ENCODE measurements at regions not wholly inside any gene's neighbourhood (a gene's known extent, or its start where the extent isn't known, plus 50 kb on each side); places are given as distances from the start of the nearest gene placed in this dataset.

DNA sequence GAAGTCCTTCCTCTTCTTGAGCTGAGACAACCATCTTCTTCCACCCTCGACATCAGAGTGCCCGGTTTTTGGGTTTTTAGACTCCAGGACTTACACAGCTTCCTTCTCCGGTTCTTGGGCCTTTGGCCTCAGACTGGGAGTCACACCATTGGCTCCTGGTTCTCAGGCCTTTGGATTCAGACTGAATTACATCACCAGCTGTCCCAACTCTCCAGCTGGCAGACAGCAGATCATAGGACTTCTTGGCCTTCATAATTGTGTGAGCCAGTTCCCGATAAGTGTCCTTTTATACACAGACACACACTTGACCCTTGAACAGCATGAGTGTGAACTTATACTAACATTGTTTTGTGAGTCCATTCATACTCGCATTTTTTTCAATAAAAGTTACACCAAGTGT is 166.0 kb upstream of the UBL3 start:
- Histone ChIP-seq H3K27me3 (no peaks in the 10 kb centered on the region), H3K27ac (no peak overlapping the region), H3K36me3 (no peaks in the 10 kb centered on the region), H3K9me3 (replicated peaks) (no peaks in the 10 kb centered on the region), H3K4me3 (no peak overlapping the region), H3K4me1 (0 out of 2 replicates have a peak, but pooled peaks cover 3% of the 10 kb centered on the region)
- DNase-seq, result no peak

- no peak overlapping the region for H3K27ac ChIP-seq
- no peak for DNase-seq
- no peaks in the 10 kb centered on the region for H3K4me1 ChIP-seq
- no peak overlapping the region for H3K4me3 ChIP-seq
- H3K27me3 ChIP-seq, result peaks cover 4% of the 10 kb centered on the region
- no peaks in the 10 kb centered on the region for H3K36me3 ChIP-seq
- H3K9me3 ChIP-seq (replicated peaks), result no peaks in the 10 kb centered on the region
Measured at GRCh38 chr13:30009411-30009810, 159.0 kb upstream of the UBL3 start.

DNA sequence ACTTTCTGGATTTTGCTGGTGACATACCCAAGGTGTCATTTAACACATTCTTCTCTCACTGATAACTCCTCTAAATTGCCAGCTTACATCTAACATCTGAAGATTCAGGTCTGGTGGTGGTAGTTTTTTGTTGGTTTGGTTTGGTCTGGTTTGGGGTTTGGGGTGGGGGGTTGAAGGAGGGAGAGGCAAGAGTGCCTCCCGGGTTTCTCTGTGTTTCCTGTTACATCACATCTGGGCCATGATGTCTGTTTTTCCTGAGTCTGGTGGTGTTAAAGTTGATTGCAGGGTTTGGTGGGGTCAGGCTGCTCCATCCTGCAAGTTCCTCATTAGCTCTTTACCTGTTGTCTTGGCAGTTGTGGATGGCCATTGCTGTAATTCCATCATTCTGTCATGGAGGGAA is 155.8 kb upstream of the UBL3 start:
- Histone ChIP-seq H3K9me3 (replicated peaks) (no peaks in the 10 kb centered on the region), H3K27ac (no peak overlapping the region), H3K4me1 (no peaks in the 10 kb centered on the region; the same call in 1 of the 2 replicates), H3K36me3 (no peaks in the 10 kb centered on the region), H3K4me3 (no peak overlapping the region), H3K27me3 (peaks cover 8% of the 10 kb centered on the region)
- DNase-seq, result no peak

- no peaks in the 10 kb centered on the region; the same call in 1 of the 2 replicates for H3K4me1 ChIP-seq
- no peak for DNase-seq
- no peaks in the 10 kb centered on the region for H3K36me3 ChIP-seq
- H3K27ac ChIP-seq, result no peak overlapping the region
- H3K27me3 ChIP-seq, result peaks cover 8% of the 10 kb centered on the region
- no peak overlapping the region for H3K4me3 ChIP-seq
- H3K9me3 ChIP-seq (replicated peaks), result no peaks in the 10 kb centered on the region
Measured at GRCh38 chr13:30004204-30004603, 153.8 kb upstream of the UBL3 start.

DNA sequence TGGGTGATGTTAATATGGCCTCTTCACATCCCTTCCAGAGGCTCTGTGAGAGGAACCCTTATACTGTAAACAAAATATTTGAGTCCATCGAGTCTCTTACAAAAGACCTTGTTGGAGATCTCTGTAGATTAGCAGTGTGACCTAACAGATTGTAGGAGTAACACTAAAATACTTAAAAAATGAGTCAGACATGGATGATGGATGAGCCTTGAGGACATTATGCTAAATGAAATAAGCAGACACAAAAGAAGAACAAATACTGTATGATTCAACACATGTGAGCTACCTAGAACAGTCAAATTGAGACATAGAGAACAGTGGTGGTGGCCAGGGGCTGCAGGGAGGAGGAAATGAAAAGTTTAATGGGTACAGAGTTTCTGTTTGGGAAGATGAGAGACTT is 152.2 kb upstream of the UBL3 start:
- Histone ChIP-seq H3K4me1 (no peaks in the 10 kb centered on the region; the same call in 1 of the 2 replicates), H3K27me3 (peaks cover 8% of the 10 kb centered on the region), H3K36me3 (no peaks in the 10 kb centered on the region), H3K27ac (no peak overlapping the region), H3K4me3 (no peak overlapping the region), H3K9me3 (replicated peaks) (no peaks in the 10 kb centered on the region)
- DNase-seq, result no peak

GRCh38 chr13:30000370-30000765 is 150.0 kb upstream of the UBL3 start:
- Histone ChIP-seq H3K27ac (no peak overlapping the region), H3K27me3 (peaks cover 8% of the 10 kb centered on the region; the same call in 1 of the 2 replicates), H3K36me3 (no peaks in the 10 kb centered on the region), H3K4me1 (no peaks in the 10 kb centered on the region; the same call in 1 of the 2 replicates), H3K9me3 (replicated peaks) (no peaks in the 10 kb centered on the region), H3K4me3 (no peak overlapping the region)
- DNase-seq, result no peak

GRCh38 chr13:29999492-30000369 is 149.3 kb upstream of the UBL3 start:
- Histone ChIP-seq H3K4me3 (no peak overlapping the region), H3K9me3 (replicated peaks) (no peaks in the 10 kb centered on the region), H3K4me1 (no peaks in the 10 kb centered on the region; the same call in 1 of the 2 replicates), H3K36me3 (no peaks in the 10 kb centered on the region), H3K27ac (no peak overlapping the region), H3K27me3 (peaks cover 11% of the 10 kb centered on the region; the same call in 1 of the 2 replicates)
- no peak for DNase-seq

GRCh38 chr13:29996316-29996715 is 145.9 kb upstream of the UBL3 start:
- peaks cover 8% of the 10 kb centered on the region for H3K4me1 ChIP-seq
- H3K4me3 ChIP-seq, result no peak overlapping the region
- no peak for DNase-seq
- no peak overlapping the region for H3K27ac ChIP-seq
- H3K9me3 ChIP-seq (replicated peaks), result no peaks in the 10 kb centered on the region
- no peaks in the 10 kb centered on the region for H3K36me3 ChIP-seq
- 0 out of 2 replicates have a peak, but pooled peaks cover 7% of the 10 kb centered on the region for H3K27me3 ChIP-seq

- H3K4me1 ChIP-seq, result peaks cover 8% of the 10 kb centered on the region
- no peak overlapping the region for H3K4me3 ChIP-seq
- no peaks in the 10 kb centered on the region for H3K36me3 ChIP-seq
- H3K27me3 ChIP-seq, result 0 out of 2 replicates have a peak, but pooled peaks cover 7% of the 10 kb centered on the region
- no peaks in the 10 kb centered on the region for H3K9me3 ChIP-seq (replicated peaks)
- no peak overlapping the region for H3K27ac ChIP-seq
- no peak for DNase-seq
Measured at GRCh38 chr13:29994911-29995595, 144.6 kb upstream of the UBL3 start.

GRCh38 chr13:29993716-29994488 is 143.5 kb upstream of the UBL3 start:
- H3K9me3 ChIP-seq (replicated peaks), result no peaks in the 10 kb centered on the region
- H3K27ac ChIP-seq, result no peak overlapping the region
- no peak overlapping the region for H3K4me3 ChIP-seq
- no peaks in the 10 kb centered on the region for H3K36me3 ChIP-seq
- H3K4me1 ChIP-seq, result peaks cover 8% of the 10 kb centered on the region
- H3K27me3 ChIP-seq, result 0 out of 2 replicates have a peak, but pooled peaks cover 7% of the 10 kb centered on the region
- peak in 1 of 2 experiments; percentile 17 for DNase-seq

- Histone ChIP-seq H3K36me3 (no peaks in the 10 kb centered on the region), H3K27me3 (0 out of 2 replicates have a peak, but pooled peaks cover 7% of the 10 kb centered on the region), H3K9me3 (replicated peaks) (0 out of 2 replicates have a peak, but pooled peaks cover under 1% of the 10 kb centered on the region), H3K4me1 (peaks cover 8% of the 10 kb centered on the region), H3K27ac (no peak overlapping the region), H3K4me3 (no peak overlapping the region)
- no peak for DNase-seq
Measured at GRCh38 chr13:29993196-29993595, 142.8 kb upstream of the UBL3 start.

- H3K27ac ChIP-seq, result no peak overlapping the region
- no peaks in the 10 kb centered on the region for H3K36me3 ChIP-seq
- H3K4me3 ChIP-seq, result no peak overlapping the region
- H3K27me3 ChIP-seq, result 0 out of 2 replicates have a peak, but pooled peaks cover 7% of the 10 kb centered on the region
- H3K4me1 ChIP-seq, result peaks cover 8% of the 10 kb centered on the region
- DNase-seq, result peak; percentile 69 to 75
- H3K9me3 ChIP-seq (replicated peaks), result 0 out of 2 replicates have a peak, but pooled peaks cover 6% of the 10 kb centered on the region
Measured at GRCh38 chr13:29991343-29991742, 140.9 kb upstream of the UBL3 start.

- Histone ChIP-seq H3K27me3 (no peaks in the 10 kb centered on the region), H3K36me3 (no peaks in the 10 kb centered on the region), H3K27ac (no peak overlapping the region), H3K4me3 (no peak overlapping the region), H3K4me1 (peaks cover 3% of the 10 kb centered on the region; the same call in 1 of the 2 replicates), H3K9me3 (replicated peaks) (0 out of 2 replicates have a peak, but pooled peaks cover 6% of the 10 kb centered on the region)
- no peak for DNase-seq
Measured at GRCh38 chr13:29987340-29987739, 136.9 kb upstream of the UBL3 start.

- Histone ChIP-seq H3K27ac (no peak overlapping the region), H3K4me3 (no peak overlapping the region), H3K9me3 (replicated peaks) (no peaks in the 10 kb centered on the region), H3K4me1 (no peaks in the 10 kb centered on the region), H3K27me3 (no peaks in the 10 kb centered on the region), H3K36me3 (no peaks in the 10 kb centered on the region)
- DNase-seq, result no peak
Measured at GRCh38 chr13:29980339-29980738, 129.9 kb upstream of the UBL3 start.

Measured in SJCRH30 (cell line).